CD14-positive monocyte (primary cell): ENCODE measurements at regions not wholly inside any gene's neighbourhood (a gene's known extent, or its start where the extent isn't known, plus 50 kb on each side); places are given as distances from the start of the nearest gene placed in this dataset.

Experiments used
- DNase-seq, 3 donors: peaks; one replicate each; pipeline ENCODE4 v3.0.0-alpha.2; 2011 to 2022
- H2AFZ ChIP-seq: 2 replicates; pipeline ENCODE4 v1.6.0; 2012; ENCODE audit warnings: mild to moderate bottlenecking, low read depth, low read length, inconsistent platforms; ENCODE audit not compliant: insufficient read depth, poor library complexity, severe bottlenecking
- H3K27ac ChIP-seq, 2 donors: 1 replicate in 1 of 2; 2 replicates in 1 of 2; pipeline ENCODE4 v1.5.1; 2012 to 2013; ENCODE audit warnings: low read length in 2 of 2, control low read depth in 1 of 2, inconsistent platforms in 1 of 2, low read depth in 1 of 2, mild to moderate bottlenecking in 1 of 2
- H3K27me3 ChIP-seq, 2 donors: one replicate each; pipeline versions ENCODE4 v1.6.0 to v1.6.1; 2011 to 2013; ENCODE audit warnings: low read length in 2 of 2; ENCODE audit not compliant: control insufficient read depth in 2 of 2, insufficient read depth in 2 of 2
- H3K36me3 ChIP-seq, 2 donors: replicated peaks in 1 of 2; 1 replicate in 1 of 2; 2 replicates in 1 of 2; pipeline versions ENCODE4 v1.5.1 to v1.6.1; 2012 to 2013; ENCODE audit warnings: low read length in 2 of 2, control low read depth in 1 of 2, inconsistent platforms in 1 of 2, mild to moderate bottlenecking in 1 of 2; ENCODE audit not compliant: insufficient read depth in 2 of 2, control insufficient read depth in 1 of 2
- H3K4me1 ChIP-seq, 2 donors: 1 replicate in 1 of 2; 2 replicates in 1 of 2; pipeline versions ENCODE4 v1.5.1 to v1.6.1; 2012 to 2013; ENCODE audit warnings: low read length in 2 of 2, control low read depth in 1 of 2, inconsistent platforms in 1 of 2, mild to moderate bottlenecking in 1 of 2, moderate library complexity in 1 of 2; ENCODE audit not compliant: insufficient read depth in 2 of 2, control insufficient read depth in 1 of 2
- H3K4me2 ChIP-seq: replicated peaks from 2 replicates; pipeline ENCODE3; 2012; ENCODE audit warnings: low read length, moderate library complexity, mild to moderate bottlenecking; ENCODE audit not compliant: poor library complexity, severe bottlenecking; ENCODE audit errors: extremely low read depth
- H3K4me3 ChIP-seq, 3 experiments: fragments of 200-600 bp in 1 of 3; sonication (generic) in 1 of 3; replicated peaks in 1 of 3; 1 replicate in 2 of 3; 2 replicates in 1 of 3; pipeline ENCODE4 v1.5.1; 2011 to 2013; ENCODE audit warnings: low read length in 3 of 3, mild to moderate bottlenecking in 3 of 3, control low read depth in 2 of 3, low read depth in 2 of 3, inconsistent platforms in 1 of 3, moderate library complexity in 1 of 3
- H3K79me2 ChIP-seq: 2 replicates; pipeline ENCODE4 v1.6.0; 2012; ENCODE audit warnings: mild to moderate bottlenecking, control low read depth, inconsistent platforms, low read length, moderate library complexity; ENCODE audit not compliant: insufficient read depth
- H3K9ac ChIP-seq: 2 replicates; pipeline ENCODE4 v1.6.0; 2017; ENCODE audit warnings: low read length, mild to moderate bottlenecking; ENCODE audit not compliant: insufficient read depth, poor library complexity, severe bottlenecking
- H3K9me3 ChIP-seq, 2 donors: replicated peaks in 1 of 2; 1 replicate in 1 of 2; 2 replicates in 1 of 2; pipeline versions ENCODE4 v1.5.1 to v1.6.1; 2012 to 2013; ENCODE audit warnings: low read length in 2 of 2, control low read depth in 1 of 2; ENCODE audit not compliant: control insufficient read depth in 1 of 2, insufficient read depth in 1 of 2
- H4K20me1 ChIP-seq: 2 replicates; pipeline ENCODE4 v1.6.0; 2012; ENCODE audit warnings: mild to moderate bottlenecking, low read length, control low read depth, moderate library complexity; ENCODE audit not compliant: insufficient read depth
- H3K27ac Mint-ChIP-seq, 7 donors: one replicate each; pipeline ENCODE4 v1.8.0; 2020; ENCODE audit warnings: mild to moderate bottlenecking in 7 of 7, mixed read lengths in 7 of 7, moderate library complexity in 6 of 7, inconsistent platforms in 2 of 7
- H3K27me3 Mint-ChIP-seq, 3 donors: one replicate each; pipeline ENCODE4 v1.8.0; 2021 to 2022; ENCODE audit warnings: low read depth in 3 of 3, mild to moderate bottlenecking in 3 of 3, mixed read lengths in 3 of 3, moderate library complexity in 3 of 3, inconsistent platforms in 1 of 3
- H3K36me3 Mint-ChIP-seq, 2 donors: one replicate each; pipeline ENCODE4 v1.8.0; 2020; ENCODE audit warnings: mixed read lengths in 2 of 2, inconsistent platforms in 1 of 2, mild to moderate bottlenecking in 1 of 2
- H3K4me1 Mint-ChIP-seq: one replicate; pipeline ENCODE4 v1.8.0; 2020; ENCODE audit warnings: mild to moderate bottlenecking, mixed read lengths
- H3K4me3 Mint-ChIP-seq, 2 donors: one replicate each; pipeline ENCODE4 v1.8.0; 2020; ENCODE audit warnings: mild to moderate bottlenecking in 2 of 2, mixed read lengths in 2 of 2, moderate library complexity in 1 of 2
- H3K9me3 Mint-ChIP-seq, 7 donors: one replicate each; pipeline ENCODE4 v1.8.0; 2020 to 2022; ENCODE audit warnings: mixed read lengths in 7 of 7, mild to moderate bottlenecking in 6 of 7, moderate library complexity in 6 of 7, inconsistent platforms in 2 of 7
- CTCF ChIP-seq: fragments of 200-600 bp; IDR thresholded peaks from one replicate; pipeline ENCODE4 v1.8.0; 2022; ENCODE audit warnings: antibody characterized with exemption, mild to moderate bottlenecking
- WGBS: methylation state at CpG from one replicate; pipeline ENCODE4 v1.1.5; 2013; ENCODE audit warnings: missing lambda C conversion rate; ENCODE audit not compliant: insufficient coverage; 5-methylcytosine and 5-hydroxymethylcytosine counted together
- intact Hi-C, 2 donors: fragments of 100-400 bp; cut with micrococcal nuclease; formaldehyde crosslinking; loops; one replicate each; pipeline versions ENCODE4 v1.15.0 to v1.15.1; 2023

- Histone ChIP-seq H3K4me2 (no peak overlapping the region), H3K4me3 (no peak overlapping the region), H3K79me2 (no peaks in the 10 kb centered on the region), H3K27ac (no peak overlapping the region), H3K36me3 (no peaks in the 10 kb centered on the region), H4K20me1 (no peaks in the 10 kb centered on the region), H2AFZ (no peak overlapping the region), H3K9me3 (peaks cover 3 to 5% of the 10 kb centered on the region in 2 donors), H3K9ac (no peak overlapping the region), H3K27me3 (no peaks in the 10 kb centered on the region), H3K4me1 (no peaks in the 10 kb centered on the region)
- Mint-ChIP-seq H3K4me1 (no peaks in the 10 kb centered on the region), H3K4me3 (no peak overlapping the region), H3K27ac (no peak overlapping the region), H3K9me3 (peaks cover 0 to 11% (median 5%) of the 10 kb centered on the region in 7 donors), H3K27me3 (no peaks in the 10 kb centered on the region), H3K36me3 (no peaks in the 10 kb centered on the region)
- TF ChIP-seq CTCF = no peak
- WGBS = no CpG with 5 or more reads among the region's 4 CpGs
- intact Hi-C loops = no loop called here
- no peak for DNase-seq
Measured at GRCh38 chrX:4277122-4277521, 563.7 kb upstream of the PRKX start.

- Mint-ChIP-seq H3K9me3 (peaks cover 0 to 2% (median 0%) of the 10 kb centered on the region in 7 donors), H3K4me3 (no peak overlapping the region), H3K4me1 (no peaks in the 10 kb centered on the region), H3K36me3 (no peaks in the 10 kb centered on the region), H3K27ac (no peak overlapping the region), H3K27me3 (no peaks in the 10 kb centered on the region)
- H4K20me1 ChIP-seq = no peaks in the 10 kb centered on the region
- no peaks in the 10 kb centered on the region for H3K4me1 ChIP-seq
- H3K9ac ChIP-seq = no peak overlapping the region
- H3K4me3 ChIP-seq = no peak overlapping the region
- H3K4me2 ChIP-seq = no peak overlapping the region
- no peak for DNase-seq
- no peaks in the 10 kb centered on the region for H3K9me3 ChIP-seq
- WGBS = 86% methylated on average over 1 of the region's 2 CpGs
- H3K36me3 ChIP-seq = no peaks in the 10 kb centered on the region
- H3K27me3 ChIP-seq = no peaks in the 10 kb centered on the region
- H2AFZ ChIP-seq = no peak overlapping the region
- H3K27ac ChIP-seq = no peak overlapping the region
- no peak for TF ChIP-seq CTCF
- no peaks in the 10 kb centered on the region for H3K79me2 ChIP-seq
- intact Hi-C loops = no loop called here
Measured at GRCh38 chrX:4268676-4269075, 555.2 kb upstream of the PRKX start.
